ENCODE measurements at regions not wholly inside any gene's neighbourhood (a gene's known extent, or its start where the extent isn't known, plus 50 kb on each side); places are given as distances from the start of the nearest gene placed in this dataset.

- TF ChIP-seq USF1 (IDR thresholded peaks at IDR 0.05): no peak
- TF ChIP-seq REST (IDR thresholded peaks at IDR 0.05; ENCODE audit: low read depth): no peak
- no peak for TF ChIP-seq EP300 (IDR thresholded peaks at IDR 0.05; ENCODE audit: borderline replicate concordance)
- TF ChIP-seq YY1 (IDR thresholded peaks at IDR 0.05; ENCODE audit: low read depth): no peak
- TF ChIP-seq RAD21 (IDR thresholded peaks at IDR 0.05; ENCODE audit: low read depth): no peak
- no peak for TF ChIP-seq MAX (IDR thresholded peaks at IDR 0.05)
- no peak for TF ChIP-seq TEAD4 (IDR thresholded peaks at IDR 0.05)
- TF ChIP-seq TCF12 (IDR thresholded peaks at IDR 0.05; ENCODE audit: low read depth): no peak
- TF ChIP-seq FOXM1 (IDR thresholded peaks at IDR 0.05; ENCODE audit: borderline replicate concordance, low read depth): no peak
- TF ChIP-seq TAF1 (IDR thresholded peaks at IDR 0.05; ENCODE audit: low read depth): no peak
- no peak for TF ChIP-seq NFIC (IDR thresholded peaks at IDR 0.05)
- TF ChIP-seq CEBPB (IDR thresholded peaks at IDR 0.05): no peak
- no peak for TF ChIP-seq EGR1 (IDR thresholded peaks at IDR 0.05)
Measured at GRCh38 chr2:8054070-8054469, 627.8 kb upstream of the ID2 start.
